IgD-negative memory B cell (primary cell): ENCODE measurements at regions not wholly inside any gene's neighbourhood (a gene's known extent, or its start where the extent isn't known, plus 50 kb on each side); places are given as distances from the start of the nearest gene placed in this dataset.
"Not testable (repeated sequence)": the region's sequence is repeated elsewhere in the genome, so short reads cannot be mapped to it uniquely, and the experiment has no call there.

Experiments used
- H3K27ac Mint-ChIP-seq, 3 donors: one replicate each; pipeline ENCODE4 v1.8.0; 2020 to 2022; ENCODE audit warnings: mild to moderate bottlenecking in 3 of 3, mixed read lengths in 3 of 3, moderate library complexity in 1 of 3
- H3K27me3 Mint-ChIP-seq: one replicate; pipeline ENCODE4 v1.8.0; 2021; ENCODE audit warnings: mixed read lengths
- H3K36me3 Mint-ChIP-seq: one replicate; pipeline ENCODE4 v1.8.0; 2020; ENCODE audit warnings: mild to moderate bottlenecking, mixed read lengths
- H3K4me1 Mint-ChIP-seq, 3 donors: one replicate each; pipeline ENCODE4 v1.8.0; 2020 to 2022; ENCODE audit warnings: mixed read lengths in 3 of 3, mild to moderate bottlenecking in 1 of 3
- H3K4me3 Mint-ChIP-seq, 4 donors: one replicate each; pipeline ENCODE4 v1.8.0; 2020 to 2022; ENCODE audit warnings: mild to moderate bottlenecking in 4 of 4, mixed read lengths in 4 of 4, moderate library complexity in 3 of 4
- H3K9me3 Mint-ChIP-seq, 3 donors: one replicate each; pipeline ENCODE4 v1.8.0; 2020 to 2021; ENCODE audit warnings: mixed read lengths in 3 of 3, mild to moderate bottlenecking in 1 of 3

DNA sequence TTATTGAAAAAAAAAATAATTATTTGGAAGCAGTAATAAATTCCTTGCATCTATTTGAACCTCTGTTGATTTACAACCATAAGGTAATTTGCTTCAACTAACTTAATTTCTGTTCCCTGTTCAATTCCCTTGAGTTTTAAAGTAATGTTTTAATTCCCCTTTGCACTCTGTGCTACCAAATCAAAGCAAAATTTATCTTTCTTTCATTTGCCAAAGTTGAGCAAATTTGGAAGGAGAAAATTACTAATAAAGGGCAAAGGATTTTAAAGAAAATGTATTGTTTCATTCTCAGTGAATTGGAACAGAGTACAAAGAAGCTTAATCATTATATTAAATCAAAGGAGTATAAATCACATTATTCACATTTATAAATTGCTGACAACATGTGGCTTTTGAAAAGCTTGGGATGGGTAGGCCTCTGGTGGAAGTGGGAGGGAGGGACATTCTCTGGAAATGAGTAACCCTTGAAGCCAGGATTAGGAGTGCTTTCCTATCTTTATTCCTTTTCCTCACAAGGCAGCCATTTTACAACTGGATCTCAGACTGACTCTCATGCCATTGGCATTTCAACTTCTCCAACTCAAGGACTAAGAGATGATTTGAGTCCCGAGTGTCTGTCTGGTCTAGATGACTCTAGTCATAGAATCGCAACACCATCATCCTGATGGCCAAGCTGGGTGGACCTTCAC lies 331.6 kb upstream of the DUSP10 start:
- H3K27me3 Mint-ChIP-seq: peaks cover 3% of the 10 kb centered on the region
- H3K9me3 Mint-ChIP-seq: no peaks in the 10 kb centered on the region
- no peak overlapping the region for H3K4me3 Mint-ChIP-seq
- H3K27ac Mint-ChIP-seq: no peak overlapping the region
- H3K4me1 Mint-ChIP-seq: no peaks in the 10 kb centered on the region
- H3K36me3 Mint-ChIP-seq: no peaks in the 10 kb centered on the region

GRCh38 chr1:222071387-222071786 lies 329.5 kb upstream of the DUSP10 start:
- Mint-ChIP-seq H3K27ac (no peak overlapping the region), H3K36me3 (no peaks in the 10 kb centered on the region), H3K9me3 (no peaks in the 10 kb centered on the region), H3K4me1 (no peaks in the 10 kb centered on the region), H3K4me3 (no peak overlapping the region), H3K27me3 (peaks cover 3% of the 10 kb centered on the region)

GRCh38 chr1:222068937-222069336 lies 327.0 kb upstream of the DUSP10 start:
- H3K4me3 Mint-ChIP-seq: no peak overlapping the region
- no peaks in the 10 kb centered on the region for H3K27me3 Mint-ChIP-seq
- H3K4me1 Mint-ChIP-seq: no peaks in the 10 kb centered on the region
- peaks cover 3% of the 10 kb centered on the region for H3K36me3 Mint-ChIP-seq
- H3K9me3 Mint-ChIP-seq: peaks cover 6 to 8% (median 6%) of the 10 kb centered on the region in 3 donors
- H3K27ac Mint-ChIP-seq: no peak overlapping the region

GRCh38 chr1:222068101-222068500 lies 326.2 kb upstream of the DUSP10 start:
- H3K27ac Mint-ChIP-seq: no peak overlapping the region
- no peaks in the 10 kb centered on the region for H3K27me3 Mint-ChIP-seq
- H3K4me3 Mint-ChIP-seq: no peak overlapping the region
- peaks cover 7 to 9% (median 9%) of the 10 kb centered on the region in 3 donors for H3K9me3 Mint-ChIP-seq
- peaks cover 3% of the 10 kb centered on the region for H3K36me3 Mint-ChIP-seq
- H3K4me1 Mint-ChIP-seq: no peaks in the 10 kb centered on the region

- H3K27ac Mint-ChIP-seq: no peak overlapping the region
- no peak overlapping the region for H3K4me3 Mint-ChIP-seq
- H3K4me1 Mint-ChIP-seq: no peaks in the 10 kb centered on the region
- H3K27me3 Mint-ChIP-seq: no peaks in the 10 kb centered on the region
- H3K9me3 Mint-ChIP-seq: peaks cover 7 to 10% (median 9%) of the 10 kb centered on the region in 3 donors
- peaks cover 3% of the 10 kb centered on the region for H3K36me3 Mint-ChIP-seq
Observed at GRCh38 chr1:222066539-222066938, 324.6 kb upstream of the DUSP10 start.

DNA sequence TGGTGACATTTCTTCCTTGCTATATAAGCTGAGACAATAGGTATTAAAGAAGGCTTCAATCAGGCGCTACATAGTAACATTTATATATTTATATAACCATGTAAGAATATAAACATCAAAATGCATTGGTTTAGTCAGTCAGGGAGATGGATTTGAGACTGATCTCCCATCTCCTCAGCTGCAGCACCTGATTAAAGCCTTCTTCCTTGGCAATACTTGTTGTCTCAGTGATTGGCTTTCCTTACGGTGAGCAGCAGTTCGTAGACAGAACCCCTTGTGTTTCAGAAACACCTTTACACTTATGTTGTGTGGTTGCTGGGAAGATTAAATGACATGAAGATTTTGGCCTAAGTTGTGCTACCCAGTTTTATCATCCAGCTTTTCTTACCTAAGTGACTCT lies 323.3 kb upstream of the DUSP10 start:
- Mint-ChIP-seq H3K27me3 (no peaks in the 10 kb centered on the region), H3K4me3 (no peak overlapping the region), H3K36me3 (peaks cover 3% of the 10 kb centered on the region), H3K27ac (no peak overlapping the region), H3K4me1 (no peaks in the 10 kb centered on the region), H3K9me3 (peaks cover 7 to 10% (median 9%) of the 10 kb centered on the region in 3 donors)

DNA sequence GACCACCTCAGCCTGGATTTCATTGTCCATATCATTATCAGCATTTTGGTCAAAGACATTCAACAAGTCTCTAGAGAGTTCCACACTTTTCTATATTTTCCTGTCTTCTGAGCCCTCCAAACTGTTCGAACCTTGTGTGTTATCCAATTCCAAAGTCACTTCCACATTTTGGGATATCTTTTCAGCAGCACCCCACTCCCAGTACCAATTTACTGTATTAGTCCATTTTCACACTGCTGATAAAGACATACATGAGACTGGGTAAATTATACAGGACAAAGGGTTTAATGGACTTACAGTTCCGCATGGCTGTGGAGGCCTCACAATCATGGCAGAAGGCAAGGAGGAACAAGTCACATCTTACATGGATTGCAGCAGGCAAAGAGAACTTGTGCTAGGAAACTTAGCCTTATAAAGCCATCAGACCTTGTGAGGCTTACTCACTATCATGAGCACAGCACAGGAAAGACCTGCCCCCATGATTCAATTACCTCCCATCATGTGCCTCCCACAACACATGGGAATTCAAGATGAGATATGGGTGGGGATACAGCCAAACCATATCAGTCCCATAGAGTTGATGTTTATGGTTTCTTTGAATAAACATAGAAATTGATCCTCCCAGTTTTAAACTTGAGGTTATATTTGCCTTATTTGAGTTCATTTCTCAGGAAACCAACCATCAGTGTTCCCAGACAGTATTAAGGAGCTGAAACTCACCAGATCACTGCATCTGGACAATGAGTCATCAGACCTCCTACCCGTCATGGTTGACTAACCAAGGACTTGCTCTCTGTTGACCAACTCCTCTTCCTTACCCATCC lies 322.7 kb upstream of the DUSP10 start:
- H3K27ac Mint-ChIP-seq: no peak overlapping the region

GRCh38 chr1:222062640-222063039 lies 320.8 kb upstream of the DUSP10 start:
- Mint-ChIP-seq H3K36me3 (peaks cover 3% of the 10 kb centered on the region), H3K27me3 (no peaks in the 10 kb centered on the region), H3K4me3 (no peak overlapping the region), H3K4me1 (no peaks in the 10 kb centered on the region), H3K9me3 (peaks cover 7 to 10% (median 9%) of the 10 kb centered on the region in 3 donors), H3K27ac (no peak overlapping the region)

More for the DNA sequence above, 322.7 kb upstream of the DUSP10 start:
- peaks cover 3% of the 10 kb centered on the region for H3K36me3 Mint-ChIP-seq
- no peaks in the 10 kb centered on the region for H3K4me1 Mint-ChIP-seq
- H3K4me3 Mint-ChIP-seq: no peak overlapping the region
- H3K27me3 Mint-ChIP-seq: no peaks in the 10 kb centered on the region
- H3K9me3 Mint-ChIP-seq: peaks cover 7 to 10% (median 9%) of the 10 kb centered on the region in 3 donors

GRCh38 chr1:222061711-222062359 lies 319.9 kb upstream of the DUSP10 start:
- Mint-ChIP-seq H3K4me1 (no peaks in the 10 kb centered on the region), H3K27me3 (no peaks in the 10 kb centered on the region), H3K36me3 (peaks cover 3% of the 10 kb centered on the region), H3K9me3 (peaks cover 7 to 10% (median 9%) of the 10 kb centered on the region in 3 donors), H3K4me3 (no peak overlapping the region), H3K27ac (no peak overlapping the region)

GRCh38 chr1:222060210-222060916 lies 318.5 kb upstream of the DUSP10 start:
- Mint-ChIP-seq H3K27me3 (no peaks in the 10 kb centered on the region), H3K4me3 (no peak overlapping the region), H3K27ac (no peak overlapping the region), H3K36me3 (peaks cover 3% of the 10 kb centered on the region), H3K9me3 (peaks cover 7 to 10% (median 7%) of the 10 kb centered on the region in 3 donors), H3K4me1 (no peaks in the 10 kb centered on the region)

GRCh38 chr1:222058249-222058648 lies 316.4 kb upstream of the DUSP10 start:
- no peaks in the 10 kb centered on the region for H3K4me1 Mint-ChIP-seq
- H3K27ac Mint-ChIP-seq: peak overlapping the region in 1 of 3 donors; percentile 50
- H3K36me3 Mint-ChIP-seq: no peaks in the 10 kb centered on the region
- peaks cover 0 to 3% (median 0%) of the 10 kb centered on the region in 3 donors for H3K9me3 Mint-ChIP-seq
- no peak overlapping the region for H3K4me3 Mint-ChIP-seq
- no peaks in the 10 kb centered on the region for H3K27me3 Mint-ChIP-seq

GRCh38 chr1:222057162-222057561 lies 315.3 kb upstream of the DUSP10 start:
- Mint-ChIP-seq H3K27ac (no peak overlapping the region), H3K4me1 (no peaks in the 10 kb centered on the region), H3K4me3 (no peak overlapping the region), H3K36me3 (no peaks in the 10 kb centered on the region), H3K9me3 (no peaks in the 10 kb centered on the region), H3K27me3 (no peaks in the 10 kb centered on the region)

DNA sequence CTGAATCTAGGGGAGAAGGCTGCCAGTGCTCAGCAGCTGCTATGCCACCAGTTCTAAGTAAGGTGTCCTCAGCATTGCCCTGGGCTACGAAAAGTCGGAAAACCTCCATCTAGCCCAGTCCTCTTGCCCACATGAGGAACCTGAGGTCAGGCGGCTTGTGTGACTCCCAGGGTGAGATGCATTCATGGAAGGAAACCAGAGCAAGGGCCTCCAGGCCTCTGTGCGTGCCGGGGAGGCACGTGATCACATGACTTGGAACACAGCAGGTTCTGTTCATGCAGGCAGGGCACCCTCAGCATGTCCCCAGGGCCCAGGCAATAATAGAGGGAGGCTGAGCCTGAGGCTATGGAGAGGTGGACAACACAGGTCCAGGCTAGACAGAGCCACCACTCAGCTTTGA lies 312.5 kb upstream of the DUSP10 start:
- Mint-ChIP-seq H3K27me3 (no peaks in the 10 kb centered on the region), H3K4me3 (no peak overlapping the region), H3K27ac (no peak overlapping the region), H3K4me1 (no peaks in the 10 kb centered on the region), H3K36me3 (no peaks in the 10 kb centered on the region), H3K9me3 (no peaks in the 10 kb centered on the region)

DNA sequence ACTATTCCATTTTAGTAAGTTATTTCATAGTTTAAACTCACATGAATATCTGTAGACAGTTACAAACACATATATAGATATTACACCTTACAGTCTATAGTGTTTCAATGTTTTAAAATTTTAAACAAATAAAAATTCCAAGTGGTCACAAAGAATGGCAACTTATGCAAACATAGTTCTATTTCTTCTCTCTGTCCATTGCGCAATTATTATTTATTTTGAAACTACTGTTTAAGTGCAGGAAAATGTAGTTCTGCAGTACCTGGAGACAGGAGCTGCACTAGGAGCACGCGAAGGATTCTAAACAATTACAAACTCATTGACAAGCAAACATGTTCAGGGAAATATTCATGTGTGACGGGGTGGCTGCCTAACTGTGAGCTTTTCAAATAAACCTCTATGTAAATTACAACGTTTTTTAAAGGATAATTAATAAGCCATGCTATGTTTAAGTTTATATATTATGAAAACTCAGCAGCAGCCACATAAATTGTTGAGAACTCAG lies 312.0 kb upstream of the DUSP10 start:
- no peaks in the 10 kb centered on the region for H3K36me3 Mint-ChIP-seq
- no peak overlapping the region for H3K4me3 Mint-ChIP-seq
- no peaks in the 10 kb centered on the region for H3K4me1 Mint-ChIP-seq
- no peak overlapping the region for H3K27ac Mint-ChIP-seq
- no peaks in the 10 kb centered on the region for H3K27me3 Mint-ChIP-seq
- no peaks in the 10 kb centered on the region for H3K9me3 Mint-ChIP-seq

GRCh38 chr1:222051311-222051710 lies 309.4 kb upstream of the DUSP10 start:
- not testable (repeated sequence) for H3K4me1 Mint-ChIP-seq, H3K27ac Mint-ChIP-seq, H3K27me3 Mint-ChIP-seq, H3K4me3 Mint-ChIP-seq, H3K9me3 Mint-ChIP-seq, H3K36me3 Mint-ChIP-seq
